ENCODE measurements at regions not wholly inside any gene's neighbourhood (a gene's known extent, or its start where the extent isn't known, plus 50 kb on each side); places are given as distances from the start of the nearest gene placed in this dataset.

DNA sequence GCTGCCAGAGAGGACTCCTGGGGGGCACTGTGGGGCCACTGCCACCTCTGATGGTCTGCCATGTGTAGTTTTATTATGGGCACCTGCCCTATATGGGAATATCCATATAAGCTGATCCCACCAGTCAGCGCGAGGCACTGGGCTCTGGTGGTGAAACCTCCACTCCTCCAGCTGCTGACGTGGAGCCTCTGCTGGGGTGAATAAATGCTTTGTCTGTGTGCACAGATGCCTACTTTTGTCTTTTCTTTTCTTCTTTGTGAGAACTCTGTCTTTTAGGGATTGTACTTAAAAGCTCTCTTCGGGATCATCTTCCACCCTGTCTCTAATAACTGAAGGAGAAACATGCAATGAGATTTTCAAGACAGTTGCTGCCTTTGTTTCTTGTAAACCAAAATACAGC, 68.9 kb upstream of the NCK2 start:
- Histone ChIP-seq H3K27me3 (ENCODE audit: insufficient read depth, low read length) (peaks cover 42% of the 10 kb centered on the region), H2AFZ (ENCODE audit: low read depth, low read length, poor library complexity, severe bottlenecking) (no peak overlapping the region), H4K20me1 (ENCODE audit: insufficient read depth) (no peaks in the 10 kb centered on the region), H3K36me3 (ENCODE audit: control insufficient read depth in 1 of 2, insufficient read depth in 2 of 2, low read length in 2 of 2) (no peaks in the 10 kb centered on the region), H3K4me2 (ENCODE audit: low read length) (no peak overlapping the region), H3K9me2 (ENCODE audit: insufficient read depth) (no peaks in the 10 kb centered on the region), H3K4me3 (replicated peaks in 1 of 2; ENCODE audit: low read depth in 1 of 2, low read length in 2 of 2) (no peak overlapping the region), H3K9me3 (ENCODE audit: control insufficient read depth in 1 of 2, insufficient read depth in 1 of 2, low read depth in 1 of 2, low read length in 2 of 2) (no peaks in the 10 kb centered on the region), H3K79me2 (ENCODE audit: insufficient read depth, low read length) (no peaks in the 10 kb centered on the region), H3K9ac (ENCODE audit: low read length) (no peak overlapping the region), H3K4me1 (ENCODE audit: control insufficient read depth in 1 of 2, insufficient read depth in 2 of 2, low read length in 2 of 2) (no peaks in the 10 kb centered on the region), H3K27ac (ENCODE audit: low read depth, low read length) (no peak overlapping the region)
- ChIA-PET RAD21 (ENCODE audit: low non-redundant PET in 1 of 2, low total read pairs in 2 of 2, uncharacterized antibody in 2 of 2, unreplicated experiment in 2 of 2) (no interaction called here), CTCF (no interaction called here), POLR2A (no interaction called here)
- no TSS peak for BruUV-seq (replicated peaks)
- no peak for DNase-seq (ENCODE audit: low read depth, low spot score)
- TF ChIP-seq EGR1 (IDR thresholded peaks at IDR 0.05; ENCODE audit: low read depth) (no peak), CBX3 (IDR thresholded peaks at IDR 0.05; ENCODE audit: low read depth) (no peak), ZFX (IDR thresholded peaks at IDR 0.05) (no peak), SIN3A (IDR thresholded peaks at IDR 0.05; ENCODE audit: low read depth) (no peak), EZH2phosphoT487 (IDR thresholded peaks at IDR 0.05; ENCODE audit: borderline replicate concordance) (no peak)
- ATAC-seq = no peak
- intact Hi-C loops (cut with micrococcal nuclease) = no loop called here

DNA sequence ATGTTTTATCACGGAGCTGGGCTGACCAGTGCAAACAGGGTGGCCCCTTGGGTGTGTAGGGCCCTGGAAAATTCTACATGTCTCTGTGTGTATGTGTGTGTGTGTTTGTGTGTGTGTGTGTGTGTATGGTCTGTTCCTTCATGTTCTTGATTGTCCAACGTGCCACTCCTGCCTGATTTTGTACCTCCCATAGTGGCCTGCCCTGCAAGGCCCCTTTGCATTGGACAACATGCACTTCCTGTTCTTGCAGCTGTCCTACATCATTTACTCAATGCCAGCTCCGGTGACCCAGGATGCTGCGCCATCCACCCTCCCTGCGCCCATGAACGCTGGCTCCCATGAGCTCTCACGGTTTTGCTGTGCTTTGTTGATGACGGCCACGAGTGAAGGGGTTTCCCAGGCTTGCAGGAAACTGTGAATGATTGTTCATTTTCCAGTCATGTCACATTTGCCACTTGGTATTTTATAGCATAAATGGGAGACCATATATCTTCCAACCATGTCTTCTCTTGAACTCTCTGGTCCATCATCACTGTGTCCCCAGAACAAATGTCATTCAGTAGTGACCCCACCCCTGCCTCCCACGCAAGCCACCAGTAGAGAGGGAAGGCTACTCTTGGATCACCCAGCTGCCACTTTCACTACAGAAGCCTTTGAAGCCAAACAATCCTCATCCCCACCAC, 69.7 kb upstream of the NCK2 start:
- H3K36me3 ChIP-seq (ENCODE audit: control insufficient read depth in 1 of 2, insufficient read depth in 2 of 2, low read length in 2 of 2) = no peaks in the 10 kb centered on the region
- H3K9ac ChIP-seq (ENCODE audit: low read length) = no peak overlapping the region
- no peak overlapping the region for H2AFZ ChIP-seq (ENCODE audit: low read depth, low read length, poor library complexity, severe bottlenecking)
- BruUV-seq (replicated peaks) = no TSS peak
- intact Hi-C loops (cut with micrococcal nuclease) = no loop called here
- no peak overlapping the region for H3K4me3 ChIP-seq (replicated peaks in 1 of 2; ENCODE audit: low read depth in 1 of 2, low read length in 2 of 2)
- H3K9me3 ChIP-seq (ENCODE audit: control insufficient read depth in 1 of 2, insufficient read depth in 1 of 2, low read depth in 1 of 2, low read length in 2 of 2) = no peaks in the 10 kb centered on the region
- H3K79me2 ChIP-seq (ENCODE audit: insufficient read depth, low read length) = no peaks in the 10 kb centered on the region
- no peaks in the 10 kb centered on the region for H3K9me2 ChIP-seq (ENCODE audit: insufficient read depth)
- no peaks in the 10 kb centered on the region for H4K20me1 ChIP-seq (ENCODE audit: insufficient read depth)
- H3K4me1 ChIP-seq (ENCODE audit: control insufficient read depth in 1 of 2, insufficient read depth in 2 of 2, low read length in 2 of 2) = no peaks in the 10 kb centered on the region
- ATAC-seq = no peak
- no peak for DNase-seq (ENCODE audit: low read depth, low spot score)
- CTCF ChIA-PET = no interaction called here
- POLR2A ChIA-PET = no interaction called here
- no peak overlapping the region for H3K27ac ChIP-seq (ENCODE audit: low read depth, low read length)
- RAD21 ChIA-PET (ENCODE audit: low non-redundant PET in 1 of 2, low total read pairs in 2 of 2, uncharacterized antibody in 2 of 2, unreplicated experiment in 2 of 2) = no interaction called here
- H3K4me2 ChIP-seq (ENCODE audit: low read length) = no peak overlapping the region
- peaks cover 40% of the 10 kb centered on the region for H3K27me3 ChIP-seq (ENCODE audit: insufficient read depth, low read length)
- no peak for TF ChIP-seq ZFX (IDR thresholded peaks at IDR 0.05)
- TF ChIP-seq, protein P1, sequence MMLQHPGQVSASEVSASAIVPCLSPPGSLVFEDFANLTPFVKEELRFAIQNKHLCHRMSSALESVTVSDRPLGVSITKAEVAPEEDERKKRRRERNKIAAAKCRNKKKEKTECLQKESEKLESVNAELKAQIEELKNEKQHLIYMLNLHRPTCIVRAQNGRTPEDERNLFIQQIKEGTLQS (IDR thresholded peaks at IDR 0.05) = no peak
- no peak for TF ChIP-seq ELF1 (IDR thresholded peaks at IDR 0.05; ENCODE audit: borderline replicate concordance, low read depth)
- TF ChIP-seq SRF (IDR thresholded peaks at IDR 0.05; ENCODE audit: low read depth) = no peak
- TF ChIP-seq, protein P2, sequence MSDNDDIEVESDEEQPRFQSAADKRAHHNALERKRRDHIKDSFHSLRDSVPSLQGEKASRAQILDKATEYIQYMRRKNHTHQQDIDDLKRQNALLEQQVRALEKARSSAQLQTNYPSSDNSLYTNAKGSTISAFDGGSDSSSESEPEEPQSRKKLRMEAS (IDR thresholded peaks at IDR 0.05) = no peak
- TF ChIP-seq, protein P3, sequence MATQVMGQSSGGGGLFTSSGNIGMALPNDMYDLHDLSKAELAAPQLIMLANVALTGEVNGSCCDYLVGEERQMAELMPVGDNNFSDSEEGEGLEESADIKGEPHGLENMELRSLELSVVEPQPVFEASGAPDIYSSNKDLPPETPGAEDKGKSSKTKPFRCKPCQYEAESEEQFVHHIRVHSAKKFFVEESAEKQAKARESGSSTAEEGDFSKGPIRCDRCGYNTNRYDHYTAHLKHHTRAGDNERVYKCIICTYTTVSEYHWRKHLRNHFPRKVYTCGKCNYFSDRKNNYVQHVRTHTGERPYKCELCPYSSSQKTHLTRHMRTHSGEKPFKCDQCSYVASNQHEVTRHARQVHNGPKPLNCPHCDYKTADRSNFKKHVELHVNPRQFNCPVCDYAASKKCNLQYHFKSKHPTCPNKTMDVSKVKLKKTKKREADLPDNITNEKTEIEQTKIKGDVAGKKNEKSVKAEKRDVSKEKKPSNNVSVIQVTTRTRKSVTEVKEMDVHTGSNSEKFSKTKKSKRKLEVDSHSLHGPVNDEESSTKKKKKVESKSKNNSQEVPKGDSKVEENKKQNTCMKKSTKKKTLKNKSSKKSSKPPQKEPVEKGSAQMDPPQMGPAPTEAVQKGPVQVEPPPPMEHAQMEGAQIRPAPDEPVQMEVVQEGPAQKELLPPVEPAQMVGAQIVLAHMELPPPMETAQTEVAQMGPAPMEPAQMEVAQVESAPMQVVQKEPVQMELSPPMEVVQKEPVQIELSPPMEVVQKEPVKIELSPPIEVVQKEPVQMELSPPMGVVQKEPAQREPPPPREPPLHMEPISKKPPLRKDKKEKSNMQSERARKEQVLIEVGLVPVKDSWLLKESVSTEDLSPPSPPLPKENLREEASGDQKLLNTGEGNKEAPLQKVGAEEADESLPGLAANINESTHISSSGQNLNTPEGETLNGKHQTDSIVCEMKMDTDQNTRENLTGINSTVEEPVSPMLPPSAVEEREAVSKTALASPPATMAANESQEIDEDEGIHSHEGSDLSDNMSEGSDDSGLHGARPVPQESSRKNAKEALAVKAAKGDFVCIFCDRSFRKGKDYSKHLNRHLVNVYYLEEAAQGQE (IDR thresholded peaks at IDR 0.05; ENCODE audit: low read depth) = no peak
- no peak for TF ChIP-seq YY1 (IDR thresholded peaks at IDR 0.05; ENCODE audit: extremely low read depth, insufficient replicate concordance, low read depth, low read length)
- TF ChIP-seq, protein P4, sequence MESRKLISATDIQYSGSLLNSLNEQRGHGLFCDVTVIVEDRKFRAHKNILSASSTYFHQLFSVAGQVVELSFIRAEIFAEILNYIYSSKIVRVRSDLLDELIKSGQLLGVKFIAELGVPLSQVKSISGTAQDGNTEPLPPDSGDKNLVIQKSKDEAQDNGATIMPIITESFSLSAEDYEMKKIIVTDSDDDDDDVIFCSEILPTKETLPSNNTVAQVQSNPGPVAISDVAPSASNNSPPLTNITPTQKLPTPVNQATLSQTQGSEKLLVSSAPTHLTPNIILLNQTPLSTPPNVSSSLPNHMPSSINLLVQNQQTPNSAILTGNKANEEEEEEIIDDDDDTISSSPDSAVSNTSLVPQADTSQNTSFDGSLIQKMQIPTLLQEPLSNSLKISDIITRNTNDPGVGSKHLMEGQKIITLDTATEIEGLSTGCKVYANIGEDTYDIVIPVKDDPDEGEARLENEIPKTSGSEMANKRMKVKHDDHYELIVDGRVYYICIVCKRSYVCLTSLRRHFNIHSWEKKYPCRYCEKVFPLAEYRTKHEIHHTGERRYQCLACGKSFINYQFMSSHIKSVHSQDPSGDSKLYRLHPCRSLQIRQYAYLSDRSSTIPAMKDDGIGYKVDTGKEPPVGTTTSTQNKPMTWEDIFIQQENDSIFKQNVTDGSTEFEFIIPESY (IDR thresholded peaks at IDR 0.05; ENCODE audit: extremely low read depth, insufficient replicate concordance, low read length) = no peak
- TF ChIP-seq POLR2AphosphoS5 (IDR thresholded peaks at IDR 0.05; ENCODE audit: low read depth, low read length) = no peak
- TF ChIP-seq CBX3 (IDR thresholded peaks at IDR 0.05; ENCODE audit: low read depth) = no peak
- TF ChIP-seq ZNF274 (IDR thresholded peaks at IDR 0.05; ENCODE audit: low read depth, low read length) = no peak

All from HCT116 (cell line).